IPS-15b (cell line): ENCODE measurements at regions not wholly inside any gene's neighbourhood (a gene's known extent, or its start where the extent isn't known, plus 50 kb on each side); places are given as distances from the start of the nearest gene placed in this dataset.
"Not testable (repeated sequence)": the region's sequence is repeated elsewhere in the genome, so short reads cannot be mapped to it uniquely, and the experiment has no call there.

Experiments used
- H3K27me3 ChIP-seq: one replicate; pipeline ENCODE4 v1.6.1; 2013; ENCODE audit warnings: low read length; ENCODE audit not compliant: control insufficient read depth, insufficient read depth
- H3K36me3 ChIP-seq: one replicate; pipeline ENCODE4 v1.6.1; 2013; ENCODE audit warnings: low read length; ENCODE audit not compliant: control insufficient read depth, insufficient read depth
- H3K4me1 ChIP-seq: one replicate; pipeline ENCODE4 v1.6.1; 2013; ENCODE audit warnings: mild to moderate bottlenecking, low read length; ENCODE audit not compliant: control insufficient read depth, insufficient read depth
- H3K4me3 ChIP-seq: one replicate; pipeline ENCODE4 v1.5.1; 2013; ENCODE audit warnings: low read depth, low read length
- H3K9ac ChIP-seq: one replicate; pipeline ENCODE4 v1.6.1; 2013; ENCODE audit warnings: low read depth, mild to moderate bottlenecking, low read length
- H3K9me3 ChIP-seq: one replicate; pipeline ENCODE4 v1.6.1; 2013; ENCODE audit warnings: mild to moderate bottlenecking, low read length; ENCODE audit not compliant: control insufficient read depth, insufficient read depth

DNA sequence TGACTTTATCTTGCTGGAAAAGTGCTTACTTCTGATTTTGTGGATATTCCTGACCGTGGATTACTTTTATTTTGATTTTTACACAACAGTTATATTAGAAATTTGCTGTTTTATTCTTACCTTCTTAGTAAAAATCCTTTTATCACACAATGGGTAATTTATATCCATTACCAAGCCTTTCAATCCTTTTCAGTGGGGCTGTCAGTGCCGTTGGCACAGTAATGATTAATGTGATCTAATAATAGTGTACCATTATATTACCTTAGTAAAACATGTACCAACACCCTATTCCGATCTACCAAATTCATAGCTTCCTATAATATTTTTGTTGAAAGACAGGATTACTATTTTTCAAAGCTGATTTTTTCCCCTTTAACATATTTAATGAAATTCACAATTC lies 87.3 kb upstream of the ZNF536 start:
- H3K9ac ChIP-seq = no peak overlapping the region
- peaks cover 3% of the 10 kb centered on the region for H3K4me1 ChIP-seq
- H3K9me3 ChIP-seq = no peaks in the 10 kb centered on the region
- no peak overlapping the region for H3K4me3 ChIP-seq
- no peaks in the 10 kb centered on the region for H3K27me3 ChIP-seq
- H3K36me3 ChIP-seq = no peaks in the 10 kb centered on the region

- Histone ChIP-seq H3K4me3 (no peak overlapping the region), H3K9ac (no peak overlapping the region), H3K4me1 (peaks cover 3% of the 10 kb centered on the region), H3K36me3 (no peaks in the 10 kb centered on the region), H3K9me3 (no peaks in the 10 kb centered on the region), H3K27me3 (no peaks in the 10 kb centered on the region)
Measured at GRCh38 chr19:30286378-30286777, 85.8 kb upstream of the ZNF536 start.

DNA sequence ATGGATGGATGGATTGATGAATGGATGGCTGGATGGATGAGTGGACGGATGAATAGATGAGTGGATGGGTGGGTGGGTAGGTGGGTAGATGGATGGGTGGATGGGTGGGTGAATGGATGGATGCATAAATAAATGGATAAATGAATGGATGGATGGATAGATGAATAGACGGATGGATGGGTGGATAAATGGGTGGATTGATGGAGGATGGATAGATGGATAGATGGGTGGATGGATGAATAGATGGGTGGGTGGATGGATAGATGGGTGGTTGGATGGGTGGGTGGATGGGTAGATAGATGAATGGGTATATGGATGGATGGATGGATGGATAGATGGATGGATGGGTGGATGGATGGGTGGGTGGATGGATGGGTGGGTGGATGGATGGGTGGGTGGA lies 84.9 kb upstream of the ZNF536 start:
- Histone ChIP-seq H3K9ac (no peak overlapping the region), H3K27me3 (no peaks in the 10 kb centered on the region), H3K4me3 (no peak overlapping the region), H3K9me3 (no peaks in the 10 kb centered on the region), H3K4me1 (peaks cover 3% of the 10 kb centered on the region), H3K36me3 (no peaks in the 10 kb centered on the region)

- peaks cover 3% of the 10 kb centered on the region for H3K4me1 ChIP-seq
- no peaks in the 10 kb centered on the region for H3K27me3 ChIP-seq
- no peaks in the 10 kb centered on the region for H3K36me3 ChIP-seq
- H3K9me3 ChIP-seq = no peaks in the 10 kb centered on the region
- H3K9ac ChIP-seq = no peak overlapping the region
- no peak overlapping the region for H3K4me3 ChIP-seq
Measured at GRCh38 chr19:30287973-30288372, 84.2 kb upstream of the ZNF536 start.

DNA sequence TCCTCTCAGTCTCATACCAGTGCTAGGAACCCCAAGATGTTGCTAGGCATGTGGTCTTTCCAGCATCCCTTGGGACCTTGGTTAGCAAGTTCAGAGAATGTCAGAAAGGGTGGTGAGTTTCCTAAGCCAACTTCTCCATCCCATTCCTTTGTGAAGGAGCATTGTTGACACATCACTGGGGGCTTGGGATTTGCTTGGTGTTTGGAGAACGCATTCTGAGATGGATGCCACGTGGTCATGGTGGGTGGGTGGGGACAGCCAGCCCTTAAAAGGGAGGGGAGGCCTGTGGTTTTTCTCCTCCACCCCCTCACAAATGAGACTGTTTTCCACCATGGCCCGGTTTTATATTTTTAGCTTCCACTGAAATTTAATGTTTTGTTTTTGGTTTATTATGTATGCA lies 83.3 kb upstream of the ZNF536 start:
- Histone ChIP-seq H3K27me3 (no peaks in the 10 kb centered on the region), H3K9me3 (no peaks in the 10 kb centered on the region), H3K36me3 (no peaks in the 10 kb centered on the region), H3K9ac (no peak overlapping the region), H3K4me1 (peaks cover 3% of the 10 kb centered on the region), H3K4me3 (no peak overlapping the region)

DNA sequence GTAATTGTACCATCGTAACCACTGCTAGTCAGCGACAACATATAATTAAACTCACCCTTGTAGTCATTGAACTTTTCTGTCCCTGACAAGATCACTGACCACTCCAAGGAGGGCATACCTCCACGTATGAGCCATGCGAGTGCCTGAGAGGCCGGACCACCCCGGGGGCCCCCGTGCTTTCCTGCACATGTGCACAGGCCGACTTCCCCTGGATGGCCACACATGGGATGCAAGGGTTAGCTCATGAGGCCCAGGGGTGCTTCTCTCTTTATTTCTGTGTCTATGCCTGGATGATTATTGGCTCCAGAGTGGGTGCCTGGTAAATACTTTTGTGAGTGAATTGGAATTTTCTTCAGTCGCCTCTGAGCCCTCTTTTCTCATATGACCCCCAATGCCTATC lies 82.8 kb upstream of the ZNF536 start:
- peaks cover 3% of the 10 kb centered on the region for H3K4me1 ChIP-seq
- H3K9me3 ChIP-seq = no peaks in the 10 kb centered on the region
- no peak overlapping the region for H3K4me3 ChIP-seq
- no peaks in the 10 kb centered on the region for H3K27me3 ChIP-seq
- H3K36me3 ChIP-seq = no peaks in the 10 kb centered on the region
- no peak overlapping the region for H3K9ac ChIP-seq

DNA sequence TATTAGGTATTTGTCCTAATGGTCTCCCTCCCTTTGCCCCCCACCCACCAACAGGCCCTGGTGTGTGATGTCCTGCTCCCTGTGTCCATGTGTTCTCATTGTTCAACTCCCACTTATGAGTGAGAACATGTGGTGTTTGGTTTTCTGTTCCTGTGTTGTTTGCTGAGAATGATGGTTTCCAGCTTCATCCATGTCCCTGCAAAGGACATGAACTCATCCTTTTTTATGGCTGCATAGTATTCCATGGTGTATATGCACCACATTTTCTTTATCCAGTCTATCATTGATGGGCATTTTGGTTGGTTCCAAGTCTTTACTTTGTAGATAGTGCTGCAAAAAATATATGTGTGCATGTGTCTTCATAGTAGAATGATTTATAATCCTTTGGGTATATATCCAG lies 81.4 kb upstream of the ZNF536 start:
- not testable (repeated sequence) for H3K4me1 ChIP-seq, H3K36me3 ChIP-seq, H3K27me3 ChIP-seq, H3K9me3 ChIP-seq, H3K4me3 ChIP-seq, H3K9ac ChIP-seq

- Histone ChIP-seq H3K4me1 (no peaks in the 10 kb centered on the region), H3K9ac (no peak overlapping the region), H3K36me3 (no peaks in the 10 kb centered on the region), H3K4me3 (no peak overlapping the region), H3K27me3 (no peaks in the 10 kb centered on the region), H3K9me3 (no peaks in the 10 kb centered on the region)
Measured at GRCh38 chr19:30293051-30293785, 79.0 kb upstream of the ZNF536 start.

DNA sequence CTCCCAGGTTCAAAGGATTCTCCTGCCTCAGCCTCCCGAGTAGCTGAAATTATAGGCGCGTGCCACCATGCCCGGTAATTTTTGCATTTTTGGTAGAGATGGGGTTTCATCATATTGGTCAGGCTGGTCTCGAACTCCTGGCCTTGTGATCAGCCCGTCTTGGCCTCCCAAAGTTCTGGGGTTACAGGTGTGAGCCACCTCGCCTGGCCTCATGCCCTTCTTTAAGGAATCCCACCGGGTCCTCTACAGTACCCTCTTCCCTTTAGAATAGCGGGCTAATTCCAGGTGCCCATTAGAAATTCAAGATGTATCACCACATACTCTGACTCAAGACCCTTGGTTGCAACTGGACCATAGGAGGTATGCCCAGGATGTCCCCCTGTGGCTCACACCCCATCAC lies 74.2 kb upstream of the ZNF536 start:
- Histone ChIP-seq H3K27me3 (no peaks in the 10 kb centered on the region), H3K9me3 (no peaks in the 10 kb centered on the region), H3K9ac (no peak overlapping the region), H3K4me1 (no peaks in the 10 kb centered on the region), H3K4me3 (no peak overlapping the region), H3K36me3 (no peaks in the 10 kb centered on the region)

DNA sequence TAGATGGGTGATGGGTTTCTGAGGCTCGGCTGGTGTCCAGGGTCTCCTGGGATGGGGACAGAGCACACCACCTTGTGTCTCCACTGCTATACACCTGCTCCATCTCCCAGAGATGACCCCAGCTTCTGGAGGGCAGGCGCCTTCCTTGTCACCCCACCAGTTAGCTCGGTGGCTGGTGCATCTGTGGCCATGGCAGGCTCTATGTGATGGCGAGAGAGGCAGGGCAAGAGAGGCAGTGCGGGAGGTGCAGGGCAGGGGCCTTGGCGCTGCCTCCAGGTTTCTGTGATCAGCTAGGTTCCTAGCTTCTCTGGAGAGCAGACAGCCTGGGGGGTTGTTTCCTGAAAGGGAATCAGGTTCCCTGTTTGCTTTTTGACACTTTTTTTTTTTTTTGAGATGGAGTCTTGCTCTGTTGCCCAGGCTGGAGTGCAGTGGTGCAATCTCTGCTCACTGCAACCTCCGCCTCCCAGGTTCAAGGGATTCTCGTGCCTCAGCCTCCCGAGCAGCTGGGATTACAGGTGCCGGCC lies 69.0 kb upstream of the ZNF536 start:
- no peaks in the 10 kb centered on the region for H3K27me3 ChIP-seq
- no peaks in the 10 kb centered on the region for H3K9me3 ChIP-seq
- H3K4me1 ChIP-seq = no peaks in the 10 kb centered on the region
- H3K4me3 ChIP-seq = no peak overlapping the region
- H3K36me3 ChIP-seq = no peaks in the 10 kb centered on the region
- no peak overlapping the region for H3K9ac ChIP-seq

DNA sequence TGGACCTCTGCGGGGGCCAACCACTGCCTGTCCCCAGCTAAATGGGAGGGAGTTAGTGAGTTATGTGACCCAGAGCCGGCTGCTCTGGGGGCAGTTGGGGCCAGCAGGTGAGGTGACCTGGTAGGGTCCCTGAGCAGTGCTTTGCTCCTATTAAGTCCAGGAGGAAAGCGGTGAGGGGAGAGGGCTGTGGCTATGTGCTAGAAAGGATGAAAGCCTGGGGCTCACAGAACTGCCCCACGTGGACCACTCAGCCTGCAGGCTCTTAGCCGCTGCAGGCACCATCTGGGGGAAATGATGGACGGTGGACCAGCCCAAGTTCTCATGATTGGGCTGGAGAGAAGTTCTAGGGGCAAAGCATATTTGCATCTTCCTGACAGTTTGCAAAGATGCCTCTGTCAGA lies 67.6 kb upstream of the ZNF536 start:
- H3K4me3 ChIP-seq = no peak overlapping the region
- no peaks in the 10 kb centered on the region for H3K4me1 ChIP-seq
- H3K27me3 ChIP-seq = no peaks in the 10 kb centered on the region
- H3K9ac ChIP-seq = no peak overlapping the region
- no peaks in the 10 kb centered on the region for H3K36me3 ChIP-seq
- H3K9me3 ChIP-seq = no peaks in the 10 kb centered on the region

DNA sequence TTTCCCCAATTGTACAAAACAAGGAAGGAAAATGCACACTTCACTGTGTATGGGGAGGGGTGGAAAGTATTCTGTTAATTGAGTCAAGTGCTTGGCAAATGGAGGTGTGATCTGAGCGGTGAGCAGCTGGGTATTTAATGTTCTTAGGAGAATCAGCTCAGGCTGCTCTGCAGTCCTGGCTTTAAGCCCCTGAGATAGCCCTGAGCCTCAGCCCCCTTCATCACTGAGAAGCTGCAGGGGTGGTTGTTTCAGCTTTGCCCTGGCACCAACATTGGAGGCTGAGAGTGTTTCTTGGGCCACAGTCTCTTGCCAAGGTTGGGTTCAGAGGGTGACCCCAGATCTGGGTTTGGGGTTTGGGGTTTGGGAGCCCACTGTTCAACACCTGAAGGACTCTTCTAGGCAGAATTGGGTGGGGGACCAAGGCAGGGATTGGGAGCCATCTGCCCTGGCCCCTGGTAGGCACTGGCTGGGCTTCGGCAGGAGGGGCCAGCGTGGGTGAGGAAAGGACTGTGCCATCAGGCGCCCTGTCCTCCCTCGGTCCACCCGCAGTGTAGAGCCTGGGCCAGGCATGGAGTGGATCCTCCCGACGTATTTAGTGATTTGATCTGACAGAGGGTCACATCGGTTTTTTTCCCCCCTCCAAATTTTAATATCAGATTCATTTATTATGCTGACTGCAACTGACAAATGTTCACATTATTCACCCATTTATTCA lies 66.7 kb upstream of the ZNF536 start:
- H3K9ac ChIP-seq = no peak overlapping the region
- no peaks in the 10 kb centered on the region for H3K9me3 ChIP-seq
- H3K4me3 ChIP-seq = no peak overlapping the region
- H3K27me3 ChIP-seq = no peaks in the 10 kb centered on the region
- no peaks in the 10 kb centered on the region for H3K4me1 ChIP-seq
- no peaks in the 10 kb centered on the region for H3K36me3 ChIP-seq
